RWPE1 (cell line): ENCODE measurements at regions not wholly inside any gene's neighbourhood (a gene's known extent, or its start where the extent isn't known, plus 50 kb on each side); places are given as distances from the start of the nearest gene placed in this dataset.

Experiments
- CTCF ChIA-PET: fragments of 350-600 bp; sonication (Branson Sonifier 250); formaldehyde crosslinking; extraction: SDS; loops from one replicate; lab custom pipeline; 2021; lab: Yijun Ruan, JAX
- POLR2A ChIA-PET: fragments of 400-600 bp; formaldehyde crosslinking; extraction: SDS; loops from one replicate; lab custom pipeline; 2020; ENCODE audit warnings: antibody characterized with exemption; ENCODE audit not compliant: low non-redundant PET; lab: Yijun Ruan, JAX
- DNase-seq: peaks from one replicate; pipeline ENCODE4 v3.0.0; 2012; ENCODE audit warnings: low spot score
- H3K27ac ChIP-seq: fragments of 450-650 bp; 2 replicates; pipeline ENCODE4 v1.5.1; 2017
- CTCF ChIP-seq: fragments of 450-650 bp; conservative IDR thresholded peaks from 2 replicates; pipeline ENCODE4 v1.5.1; 2017; ENCODE audit warnings: low read depth, mild to moderate bottlenecking

DNA sequence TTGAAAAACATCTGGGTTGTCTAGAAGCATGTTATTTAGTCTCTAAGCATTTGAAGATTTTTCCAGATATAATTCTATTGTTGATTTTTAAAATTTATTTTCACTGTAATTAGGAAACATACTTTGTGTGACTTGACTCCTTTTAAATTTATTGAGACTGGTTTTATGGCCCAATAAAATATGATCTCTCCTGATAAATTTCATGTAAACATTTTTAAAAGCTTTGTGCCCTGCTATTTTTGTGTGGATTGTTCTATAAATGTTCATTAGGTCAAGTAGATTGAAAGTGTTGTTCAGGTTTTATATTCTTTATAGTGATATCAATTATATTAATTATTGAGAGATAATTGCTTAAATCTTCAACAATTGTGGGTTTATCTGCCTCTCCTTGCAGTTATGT, 105.4 kb downstream of the RFX6 start:
- ChIA-PET CTCF (no interaction called here), POLR2A (no interaction called here)
- DNase-seq, result no peak
- no peak for TF ChIP-seq CTCF
- H3K27ac ChIP-seq, result no peak overlapping the region

- CTCF ChIA-PET, result no interaction called here
- no peak for DNase-seq
- POLR2A ChIA-PET, result no interaction called here
- H3K27ac ChIP-seq, result no peak overlapping the region
- no peak for TF ChIP-seq CTCF
These were observed 106.3 kb downstream of the RFX6 start for GRCh38 chr6:116983375-116983774.

- H3K27ac ChIP-seq, result no peak overlapping the region
- no peak for DNase-seq
- CTCF ChIA-PET, result no interaction called here
- no peak for TF ChIP-seq CTCF
- POLR2A ChIA-PET, result no interaction called here
These were observed 109.8 kb downstream of the RFX6 start for GRCh38 chr6:116986819-116987218.

DNA sequence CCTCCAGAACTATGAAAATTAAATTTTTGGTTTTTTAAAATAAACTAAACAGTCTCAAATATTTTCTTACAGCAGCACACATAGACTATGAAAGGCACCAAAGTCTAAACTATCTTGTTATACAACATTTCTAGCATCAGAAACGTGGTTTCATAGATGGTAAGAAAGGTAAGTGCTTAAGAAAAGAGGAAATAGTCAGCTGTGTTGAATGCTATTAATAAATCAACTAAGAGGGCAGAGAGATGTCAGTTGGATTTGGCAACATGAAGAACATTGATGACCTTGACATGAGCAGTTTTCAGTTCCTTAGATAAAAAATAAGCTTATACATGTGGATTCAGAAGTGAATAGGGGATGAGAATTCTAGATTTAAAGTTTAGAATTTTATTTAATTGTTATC, 113.6 kb downstream of the RFX6 start:
- no peak for DNase-seq
- CTCF ChIA-PET, result no interaction called here

GRCh38 chr6:116992546-116992945, 115.5 kb downstream of the RFX6 start:
- ChIA-PET POLR2A (no interaction called here), CTCF (no interaction called here)
- DNase-seq, result no peak
- no peak for TF ChIP-seq CTCF
- no peak overlapping the region for H3K27ac ChIP-seq

More for the DNA sequence above, 113.6 kb downstream of the RFX6 start:
- no peak overlapping the region for H3K27ac ChIP-seq
- POLR2A ChIA-PET, result no interaction called here
- no peak for TF ChIP-seq CTCF

DNA sequence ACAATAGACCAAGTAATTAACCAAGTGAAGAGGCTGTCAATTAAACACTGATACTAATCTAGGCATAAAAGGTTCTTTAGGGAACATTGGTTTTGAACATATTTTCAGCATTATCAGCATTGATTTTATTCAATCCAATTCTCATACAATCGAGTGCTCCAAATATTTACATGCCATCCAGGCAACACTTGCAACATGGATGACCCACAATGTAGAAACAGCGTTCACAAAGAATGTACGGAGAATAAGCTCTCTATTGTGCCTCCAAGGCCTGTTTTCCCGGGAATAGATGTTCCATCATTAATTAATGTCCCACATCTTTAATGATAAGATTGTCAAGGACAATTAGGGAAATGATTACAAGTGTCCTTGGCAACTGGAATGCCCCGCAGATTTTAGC, 117.4 kb downstream of the RFX6 start:
- DNase-seq, result no peak
- POLR2A ChIA-PET, result no interaction called here
- CTCF ChIA-PET, result interaction anchor here (0.9 kb wide), 1 partner anchor 26 kb away, joined by 3 read pairs; no protein-coding TSS in a partner anchor

More for the DNA sequence above, 117.4 kb downstream of the RFX6 start:
- H3K27ac ChIP-seq, result no peak overlapping the region
- no peak for TF ChIP-seq CTCF
